Activated effector memory CD4-positive, alpha-beta T cell treated with anti-CD3 and anti-CD28 coated beads, Interleukin-2, amount 50 U/mL, for 16 hours (primary cell): ENCODE measurements at regions not wholly inside any gene's neighbourhood (a gene's known extent, or its start where the extent isn't known, plus 50 kb on each side); places are given as distances from the start of the nearest gene placed in this dataset.

Experiments used
- DNase-seq: peaks from one replicate; pipeline ENCODE4 v3.0.0-alpha.2; 2020

DNA sequence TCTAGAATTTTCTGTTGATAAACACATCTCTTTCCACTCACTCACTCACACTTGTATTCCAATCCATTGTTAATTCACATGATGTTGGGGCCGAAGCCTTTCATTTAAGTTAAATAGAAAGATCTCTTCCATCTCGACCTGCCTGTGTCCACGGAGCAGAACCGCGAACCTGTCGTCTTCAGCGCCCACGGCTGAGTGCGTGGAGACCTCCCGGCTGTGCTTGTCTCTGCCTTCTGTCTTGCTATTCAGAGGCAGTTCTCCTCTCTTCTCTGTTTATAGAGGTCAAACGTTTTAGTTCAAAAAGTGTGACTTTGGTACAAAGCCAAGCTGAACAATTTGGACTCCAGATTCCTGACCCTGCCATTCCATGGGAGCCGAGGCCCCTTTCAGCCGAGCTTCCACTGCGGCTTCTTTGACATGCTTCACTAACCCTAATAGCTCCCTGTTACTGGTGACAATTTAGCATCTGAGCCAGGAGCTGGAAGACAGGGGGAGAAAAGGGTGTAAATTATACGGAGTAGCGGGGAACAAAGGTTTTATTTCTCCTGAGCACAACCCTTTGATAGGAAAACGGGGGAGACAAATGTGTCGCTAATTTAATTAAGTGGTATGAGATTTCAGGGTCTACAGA, 314.4 kb upstream of the IRX4 start:
- no peak for DNase-seq

DNA sequence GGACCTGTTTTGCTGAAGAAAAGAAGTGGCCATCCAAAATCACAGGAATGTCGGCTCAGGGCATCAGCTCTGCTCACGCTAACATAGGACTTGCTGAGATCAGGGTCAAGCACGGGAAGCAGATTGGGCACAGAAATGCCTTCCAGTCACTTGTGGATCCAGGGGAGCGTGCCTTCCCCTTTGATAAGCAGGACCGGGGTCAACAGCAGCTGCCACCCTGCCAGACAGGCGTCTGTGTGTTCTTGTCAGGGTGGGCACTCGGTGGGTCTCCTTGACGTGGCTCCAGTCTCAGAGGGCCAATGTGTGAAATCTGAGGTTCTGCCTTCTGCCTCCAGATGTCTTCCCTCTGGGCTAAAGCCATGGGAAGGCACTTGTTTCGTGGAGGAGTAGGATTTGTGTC, 313.7 kb upstream of the IRX4 start:
- DNase-seq = no peak

DNA sequence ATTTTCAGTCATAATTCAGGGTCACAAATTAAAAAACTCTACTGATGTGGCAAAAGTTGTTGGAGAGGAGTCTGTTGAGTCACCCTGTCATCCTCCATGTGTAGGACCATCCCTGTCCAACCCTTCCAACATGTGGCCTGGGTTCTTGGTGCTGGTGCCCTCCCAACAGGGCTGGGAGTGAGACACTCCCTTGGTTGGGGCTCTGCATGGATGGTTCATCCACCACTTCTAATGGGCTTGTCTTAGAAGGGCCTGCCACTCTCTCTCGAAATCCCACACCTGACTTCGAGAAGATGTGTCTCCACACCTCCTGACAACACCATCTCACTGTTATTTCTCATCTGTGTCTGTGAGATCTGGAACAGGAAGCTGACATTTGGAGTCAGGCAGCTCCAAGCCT, 312.2 kb upstream of the IRX4 start:
- DNase-seq = no peak

DNA sequence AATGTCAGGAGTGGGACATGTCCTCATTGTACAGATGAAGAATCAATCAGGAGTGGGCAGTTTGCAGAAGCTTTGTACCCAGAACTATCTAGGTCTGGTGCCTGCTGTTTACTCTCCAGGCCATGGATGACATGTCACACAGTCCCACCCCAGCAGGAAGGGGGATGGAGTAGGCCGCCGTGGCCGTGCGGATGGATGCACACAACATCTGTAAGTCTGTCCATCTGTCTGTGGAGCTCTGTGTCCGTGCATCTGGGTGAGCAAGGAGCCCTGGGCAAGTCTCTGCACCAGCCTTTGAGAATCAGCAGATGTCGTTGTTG, 311.5 kb upstream of the IRX4 start:
- no peak for DNase-seq

DNA sequence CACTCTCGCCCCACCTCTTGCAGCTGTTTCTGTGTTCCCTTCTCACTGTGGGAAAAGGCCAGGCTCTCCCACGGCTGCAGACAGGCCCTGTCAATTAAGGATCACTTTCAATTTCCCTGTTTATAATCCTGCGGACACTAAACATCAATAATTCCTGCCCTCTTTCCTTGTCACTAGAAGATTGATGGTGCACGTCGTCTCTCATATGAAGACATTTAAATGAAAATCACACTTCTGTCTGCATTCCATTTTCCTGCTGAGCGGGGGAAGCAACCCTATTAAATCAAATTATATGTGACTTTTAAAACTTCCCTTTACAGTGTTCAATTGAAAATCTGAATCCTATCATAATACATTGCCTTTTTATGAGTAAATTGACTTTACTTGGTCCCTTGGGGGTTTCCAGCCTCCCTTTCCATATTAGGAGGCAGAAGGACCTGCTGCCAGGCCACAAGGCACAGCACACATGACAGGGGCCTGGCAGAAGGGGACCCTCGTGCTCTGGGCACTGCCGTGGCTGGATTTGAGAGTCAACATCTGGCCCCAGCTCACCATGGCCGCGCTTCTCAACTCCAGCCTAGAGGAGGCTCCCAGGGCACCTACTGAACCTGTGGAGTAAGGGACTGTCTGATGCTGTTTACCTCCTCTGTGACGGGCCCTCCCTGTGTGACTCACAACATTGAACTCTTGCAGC, 311.0 kb upstream of the IRX4 start:
- DNase-seq = no peak

DNA sequence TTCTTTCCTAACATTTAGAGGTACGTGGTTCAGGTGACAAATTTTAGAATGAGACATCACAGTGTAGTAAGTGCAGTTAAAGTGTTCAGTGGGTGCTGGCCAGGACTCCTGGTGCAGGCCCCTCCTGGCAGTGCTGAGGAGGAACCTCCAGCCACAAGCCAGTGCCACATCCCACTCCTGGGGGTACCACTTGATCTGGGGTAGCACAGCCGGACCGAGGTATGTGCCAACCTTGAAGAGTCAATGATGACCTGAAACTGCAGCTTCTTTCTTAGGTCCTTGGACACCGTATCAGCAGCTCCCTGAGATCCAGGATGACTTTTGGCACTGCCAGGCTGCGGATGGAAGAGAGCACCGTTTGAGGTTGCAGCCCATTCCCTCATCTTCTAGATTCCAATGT, 310.4 kb upstream of the IRX4 start:
- DNase-seq = no peak

DNA sequence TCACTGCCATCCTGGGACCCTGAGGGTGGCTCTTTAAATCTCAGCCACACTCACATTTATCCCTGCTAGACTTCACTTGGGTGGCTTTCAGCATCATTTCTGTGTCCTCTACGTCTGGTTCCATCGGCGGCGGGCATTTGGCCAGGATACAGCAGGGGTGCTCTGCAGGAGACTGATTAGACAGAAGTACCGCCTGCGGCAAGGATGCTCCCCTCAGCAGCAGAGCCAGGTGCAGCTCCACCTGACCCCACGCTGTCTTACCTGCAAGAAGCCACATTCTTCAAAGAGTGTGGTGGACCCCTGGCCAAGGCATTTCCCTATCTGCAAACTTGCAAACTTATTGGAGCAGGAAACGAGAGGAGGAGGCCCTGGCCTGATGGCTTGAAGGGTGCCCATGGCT, 309.8 kb upstream of the IRX4 start:
- no peak for DNase-seq

DNA sequence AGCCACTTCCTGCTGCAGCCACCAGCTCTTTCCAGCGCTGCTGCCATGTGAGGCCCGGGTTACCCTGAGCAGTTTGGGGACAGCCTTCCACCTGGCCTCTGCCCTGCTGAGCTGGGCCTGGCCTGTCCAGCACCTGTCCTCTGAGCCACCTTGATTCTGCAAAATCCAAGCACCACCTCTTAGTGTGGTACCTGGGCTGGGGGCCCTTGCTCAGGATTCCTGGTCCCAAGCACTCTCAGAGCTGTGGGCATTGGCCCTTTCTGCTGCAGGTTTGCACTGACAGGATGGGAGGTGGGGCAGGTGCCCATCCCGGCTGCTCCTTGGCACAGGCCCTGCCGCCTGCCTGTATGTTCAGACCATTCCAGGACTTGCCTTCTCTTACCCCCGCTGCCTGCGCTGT, 309.2 kb upstream of the IRX4 start:
- no peak for DNase-seq

DNA sequence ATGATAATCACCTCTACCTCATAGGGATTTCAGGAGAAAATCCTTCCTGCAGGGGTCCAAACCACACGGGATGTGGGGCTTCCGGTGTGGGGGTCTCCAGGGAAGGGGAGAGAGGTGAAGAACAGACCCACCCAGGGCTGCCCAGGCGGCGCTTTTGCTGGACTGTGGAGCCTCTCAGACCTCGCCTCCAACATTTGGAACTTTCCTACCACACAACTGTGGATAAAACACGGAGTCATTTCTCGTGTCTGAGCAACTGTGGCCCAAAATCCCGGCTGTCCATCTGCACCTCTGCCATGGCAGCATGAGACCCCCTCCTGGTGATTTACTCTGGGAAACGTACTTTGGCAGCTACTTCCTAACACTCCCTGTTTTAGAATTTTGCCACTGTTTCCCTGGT, 307.8 kb upstream of the IRX4 start:
- DNase-seq = no peak

DNA sequence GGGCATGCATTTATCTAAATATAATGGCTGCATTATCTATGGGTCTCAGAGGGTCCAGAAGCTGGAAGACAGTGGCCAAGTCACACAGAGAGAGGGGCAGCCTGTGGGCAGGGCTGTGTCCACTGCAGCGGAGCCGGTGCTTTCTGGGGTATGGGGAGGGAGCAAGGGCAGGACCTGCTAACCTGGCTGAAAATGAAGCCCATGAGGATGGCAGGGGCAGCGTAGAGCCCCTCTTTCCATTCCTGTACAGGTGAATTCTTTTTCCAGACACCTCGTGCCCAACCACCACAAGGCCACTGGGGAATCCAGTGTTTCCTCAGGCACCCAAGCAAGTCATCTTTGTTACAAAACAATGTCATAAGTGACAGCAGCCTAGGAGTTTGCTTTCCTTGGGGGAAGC, 305.9 kb upstream of the IRX4 start:
- no peak for DNase-seq

DNA sequence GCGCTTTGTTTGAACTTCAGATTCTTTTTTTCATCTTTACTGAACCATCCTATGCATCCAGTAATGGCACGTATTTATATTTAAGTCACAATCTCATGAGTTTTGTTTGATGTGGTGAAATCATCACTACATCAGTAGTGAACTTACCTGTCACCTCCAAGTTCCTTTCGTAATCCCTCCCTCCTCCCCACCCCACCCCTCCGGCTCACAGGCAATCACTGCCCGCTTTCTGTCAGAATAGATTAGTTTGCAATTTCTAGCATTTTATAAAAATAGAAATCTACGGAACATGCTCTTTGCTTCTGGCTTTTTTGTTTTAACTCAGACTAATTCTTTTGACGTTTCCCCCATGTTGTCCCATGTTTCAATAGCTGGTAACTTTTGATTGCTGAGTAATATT, 305.4 kb upstream of the IRX4 start:
- DNase-seq = no peak

DNA sequence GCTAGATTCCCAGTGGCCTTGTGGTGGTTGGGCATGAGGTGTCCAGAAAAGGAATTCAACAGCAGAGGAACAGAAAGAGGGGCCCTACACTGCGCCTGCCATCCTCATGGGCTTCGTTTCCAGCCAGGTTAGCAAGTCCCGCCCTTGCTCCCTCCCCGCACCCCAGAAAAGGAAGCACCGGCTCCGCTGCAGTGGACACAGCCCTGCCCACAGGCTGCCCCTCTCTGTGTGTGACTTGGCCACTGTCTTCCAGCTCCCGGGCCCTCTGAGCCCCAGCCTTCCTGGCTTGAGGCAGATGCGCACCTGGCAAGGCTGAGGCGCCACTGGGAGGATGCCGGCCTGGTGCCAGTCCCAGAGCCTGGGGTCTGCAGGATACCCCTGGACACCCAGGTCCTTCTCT, 305.0 kb upstream of the IRX4 start:
- no peak for DNase-seq

DNA sequence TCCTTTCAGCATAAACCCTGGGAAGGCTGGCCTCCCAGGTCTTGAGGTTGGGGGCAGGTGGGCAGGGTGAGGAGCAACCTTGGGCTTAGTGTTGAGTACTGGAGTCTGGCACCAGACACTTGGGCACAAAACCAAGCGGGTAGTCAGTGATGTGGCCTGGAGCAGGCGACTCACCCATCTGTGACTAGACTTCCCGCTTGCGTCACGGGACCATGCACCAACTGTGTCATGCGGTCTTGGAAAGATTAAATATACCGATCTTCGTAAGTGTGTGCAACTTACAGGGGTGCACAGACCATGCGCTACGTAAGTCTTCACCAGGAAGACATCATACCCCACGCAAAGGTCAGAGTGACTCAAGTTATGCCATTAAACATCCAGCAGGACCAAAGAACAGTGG, 304.4 kb upstream of the IRX4 start:
- DNase-seq = no peak

DNA sequence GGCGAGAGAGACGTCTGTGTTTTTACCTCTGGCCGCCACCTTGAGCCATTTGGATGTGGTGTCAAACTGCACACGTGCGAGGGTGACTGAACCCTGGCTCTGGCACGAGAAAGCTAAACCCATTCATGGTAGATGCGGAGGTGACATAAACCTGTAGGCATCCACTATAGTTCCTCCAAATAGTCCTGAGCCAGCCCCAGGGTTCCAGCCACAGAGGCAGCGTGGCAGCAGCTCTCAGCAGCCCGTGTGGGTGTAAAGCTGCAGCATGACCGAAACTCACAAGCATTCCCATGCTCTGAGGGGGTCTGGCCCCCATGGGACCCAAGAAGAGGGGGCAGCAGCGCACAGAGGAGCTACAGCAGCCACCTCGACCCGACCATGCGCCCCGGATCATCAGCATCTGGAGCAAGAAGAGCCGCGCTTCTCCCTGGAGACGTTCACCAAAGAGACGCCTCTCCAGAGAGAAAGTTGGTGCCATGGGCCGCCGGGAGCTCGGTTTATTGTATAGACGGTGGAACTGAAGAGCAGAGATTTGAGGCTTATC, 303.8 kb upstream of the IRX4 start:
- no peak for DNase-seq

DNA sequence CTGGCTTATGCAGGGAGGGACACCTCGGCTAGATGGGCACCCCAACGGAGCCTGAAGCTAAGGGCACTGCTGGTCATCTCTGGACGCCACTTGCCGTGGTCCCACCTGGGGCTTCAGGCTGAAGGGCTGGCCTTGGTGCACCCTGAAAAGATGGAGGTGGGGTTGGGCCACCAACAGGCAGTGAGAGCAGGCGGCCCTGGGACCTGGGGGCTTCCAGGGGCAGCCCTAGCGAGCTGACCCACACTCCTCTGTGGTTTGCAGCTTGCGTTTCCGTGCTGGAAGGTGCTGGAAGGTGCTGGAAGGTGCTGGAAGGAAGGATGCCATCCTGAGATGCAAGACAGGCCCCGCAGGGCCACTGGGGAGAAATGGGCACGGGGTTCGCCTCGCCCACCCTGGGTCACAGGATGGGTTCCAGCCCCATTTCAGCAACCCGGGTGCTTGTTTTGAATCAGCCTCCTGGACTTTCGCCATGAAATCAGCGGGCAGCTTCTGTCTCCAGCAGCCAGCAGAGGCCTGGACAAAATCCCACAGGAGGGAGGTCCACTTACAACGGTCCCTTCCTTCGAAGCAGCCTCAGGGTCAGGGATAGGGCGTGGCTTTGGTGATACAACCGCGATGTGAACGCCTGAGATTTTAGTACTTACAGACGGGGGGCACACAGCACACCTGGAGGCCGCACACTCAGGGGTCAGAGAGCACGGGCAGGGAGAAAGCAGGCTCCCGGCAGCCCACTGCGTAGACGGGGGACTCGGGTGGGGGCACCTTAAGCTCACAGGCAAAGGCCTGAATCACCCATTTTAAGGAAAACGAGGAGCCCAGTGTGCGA, 303.1 kb upstream of the IRX4 start:
- no peak for DNase-seq

DNA sequence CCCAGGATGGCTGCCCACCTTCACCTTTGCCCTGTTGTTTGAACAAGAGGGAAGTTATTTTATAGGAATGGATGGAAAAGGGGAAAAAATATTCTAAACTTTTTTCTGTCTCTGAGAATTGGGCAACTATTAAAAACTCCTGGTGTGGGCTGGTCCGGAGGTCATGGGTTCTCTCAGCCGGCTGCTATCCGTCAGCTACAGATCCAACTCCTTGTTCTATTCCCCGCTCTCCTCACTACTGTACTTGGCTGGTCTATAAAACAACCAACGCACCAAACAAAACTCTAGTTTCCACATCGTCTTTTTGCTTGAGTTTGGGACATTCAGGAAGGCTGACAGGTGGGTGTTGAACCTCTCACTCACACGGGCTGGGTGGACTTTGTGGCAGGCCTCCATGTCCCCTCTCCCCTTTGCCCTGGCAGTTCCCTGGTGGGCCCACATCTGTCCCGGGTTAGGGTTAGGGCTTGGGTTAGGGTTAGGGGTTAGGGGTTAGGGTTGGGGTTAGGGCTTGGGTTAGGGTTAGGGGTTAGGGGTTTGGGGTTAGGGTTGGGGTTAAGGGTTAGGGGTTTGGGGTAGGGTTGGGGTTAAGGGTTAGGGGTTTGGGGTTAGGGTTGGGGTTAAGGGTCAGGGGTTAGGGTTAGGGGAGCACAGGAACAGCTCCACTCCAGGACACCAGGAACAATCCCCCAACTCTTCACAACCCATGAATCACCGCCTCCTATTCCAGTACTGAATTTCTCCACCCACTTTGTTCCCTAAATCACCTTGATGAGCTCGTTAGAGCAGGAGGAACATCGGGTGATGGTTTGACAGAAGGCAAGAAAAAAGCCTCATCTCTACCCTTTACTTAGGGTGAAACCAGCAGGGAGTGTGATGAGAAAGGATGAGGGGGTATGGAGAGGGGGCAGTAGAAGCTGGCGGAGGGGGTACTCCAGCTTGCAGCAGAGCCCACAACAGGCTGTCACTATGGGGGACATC, 302.1 kb upstream of the IRX4 start:
- DNase-seq = no peak

DNA sequence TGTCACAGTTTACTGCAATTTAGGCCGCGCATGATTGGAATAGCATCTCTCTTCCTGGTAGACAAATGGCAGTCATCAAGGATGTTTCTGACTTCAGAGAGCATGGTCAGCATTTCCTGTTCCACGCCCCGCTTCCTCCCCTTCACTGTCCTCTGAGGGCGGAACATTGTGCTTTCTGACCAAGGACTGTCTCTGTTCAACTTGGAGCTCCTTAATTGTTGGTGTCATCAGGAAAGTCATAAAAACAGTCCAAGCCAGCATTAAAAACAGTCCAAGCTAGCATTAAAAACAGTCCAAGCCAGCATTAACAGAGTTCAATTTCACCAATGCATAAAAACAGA, 301.3 kb upstream of the IRX4 start:
- no peak for DNase-seq

DNA sequence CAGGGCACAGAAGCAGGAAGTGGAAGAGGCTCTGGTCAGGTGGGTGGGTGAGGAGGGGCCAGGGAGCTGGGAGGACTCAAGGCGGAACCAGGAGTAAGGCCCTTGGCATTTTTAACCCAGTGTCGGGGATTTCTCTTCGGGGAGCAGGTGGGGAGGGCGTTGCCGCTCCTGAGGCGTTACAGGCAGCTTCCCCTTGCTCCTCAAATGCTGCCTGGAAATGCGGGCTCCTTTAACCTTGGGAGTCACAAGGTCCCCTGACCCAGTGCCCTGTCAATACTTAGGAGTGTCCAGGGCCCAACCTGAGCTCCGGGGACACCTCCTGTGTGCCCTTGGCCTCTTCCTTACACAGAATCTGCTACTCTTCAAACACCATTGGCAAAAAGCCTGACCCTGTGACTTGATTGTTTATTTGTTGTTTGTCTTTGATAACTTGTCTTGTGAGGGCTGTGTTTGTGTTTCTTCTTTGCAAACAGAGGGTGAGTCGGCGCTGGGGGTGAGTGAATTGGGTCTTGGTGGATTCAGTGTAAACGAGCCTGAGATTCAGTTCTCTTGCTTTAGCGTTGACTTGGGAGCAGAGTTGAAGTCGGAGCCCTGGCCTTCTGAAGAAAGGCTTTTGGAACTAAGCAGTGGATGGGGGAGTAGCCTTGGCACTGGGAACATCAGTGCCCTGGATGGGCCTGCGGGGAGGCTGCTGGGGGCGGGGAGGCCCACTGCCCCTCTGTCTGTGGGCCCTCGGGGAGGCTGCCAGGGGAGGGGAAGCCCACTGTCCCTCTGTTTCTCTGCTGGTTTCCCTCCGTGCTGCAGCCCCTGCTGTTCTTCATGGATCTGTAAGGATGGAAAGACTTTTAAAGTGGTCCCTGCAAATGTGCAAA, 300.7 kb upstream of the IRX4 start:
- DNase-seq = no peak

DNA sequence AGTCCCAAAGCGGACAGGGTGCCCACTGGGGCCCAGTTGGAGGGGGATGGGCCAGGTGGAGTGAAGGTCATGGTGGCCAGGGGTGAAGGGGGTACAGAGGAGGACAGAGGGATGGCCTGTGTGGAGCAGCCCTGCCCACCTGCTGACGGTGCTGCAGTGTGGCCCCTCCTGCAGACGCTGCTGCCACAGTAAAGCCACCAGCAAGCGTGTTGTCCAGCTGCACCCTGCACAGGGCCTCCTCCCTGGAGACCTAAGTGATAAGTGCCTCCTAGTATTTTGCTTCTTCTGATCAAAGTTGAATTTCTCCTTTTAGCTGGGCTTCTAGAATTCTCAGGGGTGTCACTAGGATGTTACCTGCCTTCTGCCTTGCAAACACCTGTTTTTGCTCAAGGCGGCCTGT, 299.3 kb upstream of the IRX4 start:
- no peak for DNase-seq

DNA sequence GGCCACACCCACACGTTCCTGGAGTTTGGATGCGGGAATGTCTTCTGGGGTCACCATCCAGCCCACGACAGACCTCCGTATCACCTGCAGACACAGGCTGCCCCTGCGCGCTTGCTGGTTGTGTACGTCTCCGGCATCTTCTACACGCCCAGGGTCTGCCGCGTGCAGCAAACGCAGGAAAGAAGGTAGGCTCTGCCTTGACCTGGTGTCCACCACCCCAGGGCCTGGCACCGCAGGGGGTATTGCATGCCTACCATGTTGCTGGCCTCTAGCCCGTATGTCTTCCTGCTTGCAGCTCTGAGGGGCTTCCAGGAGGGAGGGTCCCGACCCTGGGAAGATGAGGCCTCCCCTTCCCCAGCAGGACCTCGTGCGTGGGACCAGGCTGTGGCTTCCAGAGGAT, 298.8 kb upstream of the IRX4 start:
- no peak for DNase-seq

DNA sequence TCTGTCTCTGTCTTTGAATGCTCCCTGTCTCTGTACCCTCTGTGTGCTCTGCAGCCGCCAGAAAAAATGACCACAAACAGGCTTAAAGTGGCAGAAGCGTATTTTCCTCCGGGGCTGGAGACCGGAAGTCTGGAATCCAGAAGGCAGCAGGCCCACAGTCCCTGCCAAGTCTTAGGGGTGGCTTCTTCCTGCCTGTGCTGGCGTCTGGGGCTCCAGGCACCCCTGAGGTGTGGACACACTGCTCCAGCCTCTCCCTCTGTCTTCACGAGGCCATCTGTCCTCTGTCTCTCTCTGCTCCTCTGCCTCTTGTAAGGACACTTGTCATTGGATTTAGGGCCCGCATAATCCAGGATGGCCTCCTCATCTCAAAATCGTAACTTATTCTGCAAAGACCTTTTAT, 298.4 kb upstream of the IRX4 start:
- no peak for DNase-seq

DNA sequence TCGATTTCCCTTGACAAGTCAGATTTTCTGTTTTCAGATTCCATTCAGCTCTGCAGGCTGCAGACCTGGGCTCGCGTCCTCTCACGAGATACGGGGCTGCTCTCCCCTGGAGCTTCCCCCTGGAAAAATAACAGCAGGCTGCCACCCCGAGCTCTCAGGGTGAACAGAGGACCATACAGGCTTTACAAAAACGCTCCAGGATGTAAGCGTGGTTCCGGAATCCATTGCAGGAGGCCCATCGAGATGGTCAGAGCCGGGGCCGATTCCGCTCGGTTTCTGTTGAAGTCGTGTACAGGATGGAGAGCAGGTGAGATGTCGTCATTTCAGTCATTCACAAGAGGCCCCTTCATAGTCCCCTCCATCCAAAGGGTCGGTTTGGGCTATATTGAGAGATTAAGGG, 297.7 kb upstream of the IRX4 start:
- DNase-seq = no peak
